K562 (cell line): ENCODE measurements at regions not wholly inside any gene's neighbourhood (a gene's known extent, or its start where the extent isn't known, plus 50 kb on each side); places are given as distances from the start of the nearest gene placed in this dataset.

Experiments used
- FOXP1 ChIP-seq: sonication (generic); formaldehyde crosslinking; IDR thresholded peaks from 2 replicates; pipeline ENCODE4 v1.8.0; 2022; ENCODE audit warnings: mild to moderate bottlenecking, missing genetic modification reagents
- HMG20B ChIP-seq: fragments of 250-450 bp; sonication (Bioruptor Pico); IDR thresholded peaks from 2 replicates; pipeline ENCODE4 v1.5.0; 2021; ENCODE audit warnings: mild to moderate bottlenecking
- KLF1 ChIP-seq: fragments of 450-650 bp; IDR thresholded peaks from 2 replicates; pipeline ENCODE4 v1.6.1; 2016; ENCODE audit warnings: missing genetic modification characterization, missing compliant biosample characterization
- MCM2 ChIP-seq: fragments of 450-650 bp; IDR thresholded peaks from 2 replicates; pipeline ENCODE4 v1.6.1; 2017; ENCODE audit warnings: low read depth, mild to moderate bottlenecking
- RFX7 ChIP-seq: fragments of 250-450 bp; sonication (Bioruptor Pico); IDR thresholded peaks from 2 replicates; pipeline ENCODE4 v1.5.1; 2021; ENCODE audit warnings: mild to moderate bottlenecking
- SMARCA4 ChIP-seq: fragments of 450-650 bp; IDR thresholded peaks from 2 replicates; pipeline ENCODE4 v1.6.1; 2016
- TCF7L2 ChIP-seq: fragments of 150-350 bp; IDR thresholded peaks from 2 replicates; pipeline ENCODE4 v1.6.1; 2016; ENCODE audit warnings: low read depth, mild to moderate bottlenecking, low read length, moderate library complexity
- YBX1 ChIP-seq: fragments of 450-650 bp; IDR thresholded peaks from 2 replicates; pipeline ENCODE4 v1.7.1; 2016; ENCODE audit warnings: mild to moderate bottlenecking
- ZNF143 ChIP-seq: sonication (generic); formaldehyde crosslinking; IDR thresholded peaks from 2 replicates; pipeline ENCODE4 v1.9.0; 2022; ENCODE audit warnings: mild to moderate bottlenecking, missing genetic modification reagents
- ZNF431 ChIP-seq: sonication (generic); formaldehyde crosslinking; IDR thresholded peaks from 2 replicates; pipeline ENCODE4 v1.8.0; 2022; ENCODE audit warnings: mild to moderate bottlenecking, missing genetic modification reagents
- ZNF444 ChIP-seq: fragments of 250-450 bp; sonication (Bioruptor Pico); IDR thresholded peaks from 2 replicates; pipeline ENCODE4 v1.4.0; 2020; ENCODE audit warnings: mild to moderate bottlenecking, moderate library complexity
- ZNF699 ChIP-seq: fragments of 250-450 bp; sonication (Bioruptor Pico); IDR thresholded peaks from 2 replicates; pipeline ENCODE4 v1.8.0; 2021; ENCODE audit warnings: mild to moderate bottlenecking, moderate library complexity; ENCODE audit not compliant: insufficient replicate concordance
- TF ChIP-seq, protein P1 (sequence below): fragments of 250-450 bp; sonication (Bioruptor Pico); IDR thresholded peaks from 2 replicates; pipeline ENCODE4 v1.5.0; 2021
- TF ChIP-seq, protein P2 (sequence below): fragments of 450-650 bp; IDR thresholded peaks from 2 replicates; pipeline ENCODE4 v1.6.1; 2017; ENCODE audit warnings: antibody characterized with exemption, mild to moderate bottlenecking
- TF ChIP-seq, protein P3 (sequence below): fragments of 200-400 bp; formaldehyde crosslinking; IDR thresholded peaks from 2 replicates; pipeline ENCODE4 v1.6.1; 2017; ENCODE audit warnings: mild to moderate bottlenecking, low read depth, low read length, moderate library complexity
- TF ChIP-seq, protein P4 (sequence below): fragments of 150-350 bp; conservative IDR thresholded peaks from 2 replicates; pipeline ENCODE4 v1.6.1; 2014; ENCODE audit warnings: low read length

DNA sequence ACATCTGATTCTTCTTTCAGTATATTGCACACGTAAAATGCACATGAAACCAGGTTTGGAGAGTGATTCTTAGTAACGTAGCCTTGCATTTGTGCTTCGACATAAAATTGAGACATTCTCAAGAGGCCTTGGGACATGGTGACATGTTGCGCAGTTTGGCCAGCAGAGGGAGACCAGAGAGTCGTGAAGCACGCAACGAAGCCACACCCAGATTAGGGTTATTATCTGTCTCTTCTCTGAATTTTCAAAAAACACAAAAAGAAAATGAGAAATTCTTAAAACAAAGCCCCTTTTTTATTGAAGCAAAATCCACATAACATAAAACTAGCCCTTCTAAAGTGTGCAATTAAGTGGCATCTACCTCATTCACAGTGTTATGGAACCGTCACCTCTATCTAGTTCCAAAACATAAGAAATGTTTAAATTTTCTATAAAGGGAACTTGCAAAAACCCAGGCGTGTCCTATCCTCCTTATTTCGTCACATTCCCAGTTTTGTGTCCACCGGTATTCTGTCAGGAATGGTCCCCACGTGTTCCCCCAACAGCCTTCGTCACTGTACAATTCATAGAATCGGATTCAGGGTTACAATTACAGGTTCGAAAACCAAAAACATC, 108.8 kb upstream of the ATF7IP start (continued):
- TF ChIP-seq, protein P1, sequence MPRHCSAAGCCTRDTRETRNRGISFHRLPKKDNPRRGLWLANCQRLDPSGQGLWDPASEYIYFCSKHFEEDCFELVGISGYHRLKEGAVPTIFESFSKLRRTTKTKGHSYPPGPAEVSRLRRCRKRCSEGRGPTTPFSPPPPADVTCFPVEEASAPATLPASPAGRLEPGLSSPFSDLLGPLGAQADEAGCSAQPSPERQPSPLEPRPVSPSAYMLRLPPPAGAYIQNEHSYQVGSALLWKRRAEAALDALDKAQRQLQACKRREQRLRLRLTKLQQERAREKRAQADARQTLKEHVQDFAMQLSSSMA (CRISPR knock-in tag): no peak
- TF ChIP-seq YBX1 (no peak), KLF1 (tag) (no peak), ZNF699 (CRISPR knock-in tag) (no peak), SMARCA4 (0 out of 2 replicates have a peak, but pooled peaks have one; percentile 32), ZNF143 (no peak), MCM2 (no peak), RFX7 (CRISPR knock-in tag) (no peak), HMG20B (CRISPR knock-in tag) (no peak), FOXP1 (CRISPR knock-in tag) (no peak), ZNF431 (CRISPR knock-in tag) (no peak), ZNF444 (CRISPR knock-in tag) (no peak), TCF7L2 (no peak)
- TF ChIP-seq, protein P2, sequence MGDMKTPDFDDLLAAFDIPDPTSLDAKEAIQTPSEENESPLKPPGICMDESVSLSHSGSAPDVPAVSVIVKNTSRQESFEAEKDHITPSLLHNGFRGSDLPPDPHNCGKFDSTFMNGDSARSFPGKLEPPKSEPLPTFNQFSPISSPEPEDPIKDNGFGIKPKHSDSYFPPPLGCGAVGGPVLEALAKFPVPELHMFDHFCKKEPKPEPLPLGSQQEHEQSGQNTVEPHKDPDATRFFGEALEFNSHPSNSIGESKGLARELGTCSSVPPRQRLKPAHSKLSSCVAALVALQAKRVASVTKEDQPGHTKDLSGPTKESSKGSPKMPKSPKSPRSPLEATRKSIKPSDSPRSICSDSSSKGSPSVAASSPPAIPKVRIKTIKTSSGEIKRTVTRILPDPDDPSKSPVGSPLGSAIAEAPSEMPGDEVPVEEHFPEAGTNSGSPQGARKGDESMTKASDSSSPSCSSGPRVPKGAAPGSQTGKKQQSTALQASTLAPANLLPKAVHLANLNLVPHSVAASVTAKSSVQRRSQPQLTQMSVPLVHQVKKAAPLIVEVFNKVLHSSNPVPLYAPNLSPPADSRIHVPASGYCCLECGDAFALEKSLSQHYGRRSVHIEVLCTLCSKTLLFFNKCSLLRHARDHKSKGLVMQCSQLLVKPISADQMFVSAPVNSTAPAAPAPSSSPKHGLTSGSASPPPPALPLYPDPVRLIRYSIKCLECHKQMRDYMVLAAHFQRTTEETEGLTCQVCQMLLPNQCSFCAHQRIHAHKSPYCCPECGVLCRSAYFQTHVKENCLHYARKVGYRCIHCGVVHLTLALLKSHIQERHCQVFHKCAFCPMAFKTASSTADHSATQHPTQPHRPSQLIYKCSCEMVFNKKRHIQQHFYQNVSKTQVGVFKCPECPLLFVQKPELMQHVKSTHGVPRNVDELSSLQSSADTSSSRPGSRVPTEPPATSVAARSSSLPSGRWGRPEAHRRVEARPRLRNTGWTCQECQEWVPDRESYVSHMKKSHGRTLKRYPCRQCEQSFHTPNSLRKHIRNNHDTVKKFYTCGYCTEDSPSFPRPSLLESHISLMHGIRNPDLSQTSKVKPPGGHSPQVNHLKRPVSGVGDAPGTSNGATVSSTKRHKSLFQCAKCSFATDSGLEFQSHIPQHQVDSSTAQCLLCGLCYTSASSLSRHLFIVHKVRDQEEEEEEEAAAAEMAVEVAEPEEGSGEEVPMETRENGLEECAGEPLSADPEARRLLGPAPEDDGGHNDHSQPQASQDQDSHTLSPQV: peak; percentile 71
- TF ChIP-seq, protein P3, sequence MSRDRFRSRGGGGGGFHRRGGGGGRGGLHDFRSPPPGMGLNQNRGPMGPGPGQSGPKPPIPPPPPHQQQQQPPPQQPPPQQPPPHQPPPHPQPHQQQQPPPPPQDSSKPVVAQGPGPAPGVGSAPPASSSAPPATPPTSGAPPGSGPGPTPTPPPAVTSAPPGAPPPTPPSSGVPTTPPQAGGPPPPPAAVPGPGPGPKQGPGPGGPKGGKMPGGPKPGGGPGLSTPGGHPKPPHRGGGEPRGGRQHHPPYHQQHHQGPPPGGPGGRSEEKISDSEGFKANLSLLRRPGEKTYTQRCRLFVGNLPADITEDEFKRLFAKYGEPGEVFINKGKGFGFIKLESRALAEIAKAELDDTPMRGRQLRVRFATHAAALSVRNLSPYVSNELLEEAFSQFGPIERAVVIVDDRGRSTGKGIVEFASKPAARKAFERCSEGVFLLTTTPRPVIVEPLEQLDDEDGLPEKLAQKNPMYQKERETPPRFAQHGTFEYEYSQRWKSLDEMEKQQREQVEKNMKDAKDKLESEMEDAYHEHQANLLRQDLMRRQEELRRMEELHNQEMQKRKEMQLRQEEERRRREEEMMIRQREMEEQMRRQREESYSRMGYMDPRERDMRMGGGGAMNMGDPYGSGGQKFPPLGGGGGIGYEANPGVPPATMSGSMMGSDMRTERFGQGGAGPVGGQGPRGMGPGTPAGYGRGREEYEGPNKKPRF: no peak
- TF ChIP-seq, protein P4, sequence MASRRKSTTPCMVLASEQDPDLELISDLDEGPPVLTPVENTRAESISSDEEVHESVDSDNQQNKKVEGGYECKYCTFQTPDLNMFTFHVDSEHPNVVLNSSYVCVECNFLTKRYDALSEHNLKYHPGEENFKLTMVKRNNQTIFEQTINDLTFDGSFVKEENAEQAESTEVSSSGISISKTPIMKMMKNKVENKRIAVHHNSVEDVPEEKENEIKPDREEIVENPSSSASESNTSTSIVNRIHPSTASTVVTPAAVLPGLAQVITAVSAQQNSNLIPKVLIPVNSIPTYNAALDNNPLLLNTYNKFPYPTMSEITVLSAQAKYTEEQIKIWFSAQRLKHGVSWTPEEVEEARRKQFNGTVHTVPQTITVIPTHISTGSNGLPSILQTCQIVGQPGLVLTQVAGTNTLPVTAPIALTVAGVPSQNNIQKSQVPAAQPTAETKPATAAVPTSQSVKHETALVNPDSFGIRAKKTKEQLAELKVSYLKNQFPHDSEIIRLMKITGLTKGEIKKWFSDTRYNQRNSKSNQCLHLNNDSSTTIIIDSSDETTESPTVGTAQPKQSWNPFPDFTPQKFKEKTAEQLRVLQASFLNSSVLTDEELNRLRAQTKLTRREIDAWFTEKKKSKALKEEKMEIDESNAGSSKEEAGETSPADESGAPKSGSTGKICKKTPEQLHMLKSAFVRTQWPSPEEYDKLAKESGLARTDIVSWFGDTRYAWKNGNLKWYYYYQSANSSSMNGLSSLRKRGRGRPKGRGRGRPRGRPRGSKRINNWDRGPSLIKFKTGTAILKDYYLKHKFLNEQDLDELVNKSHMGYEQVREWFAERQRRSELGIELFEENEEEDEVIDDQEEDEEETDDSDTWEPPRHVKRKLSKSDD: no peak
